ENCODE measurements at regions not wholly inside any gene's neighbourhood (a gene's known extent, or its start where the extent isn't known, plus 50 kb on each side); places are given as distances from the start of the nearest gene placed in this dataset.
A peak's percentile ranks its signal among the peaks of the same experiment; 100 is the strongest.
"Not testable (repeated sequence)": the region's sequence is repeated elsewhere in the genome, so short reads cannot be mapped to it uniquely, and the experiment has no call there.

GRCh38 chr5:136810261-136810801, 445.0 kb upstream of the TRPC7 start:
- no peak for DNase-seq

DNA sequence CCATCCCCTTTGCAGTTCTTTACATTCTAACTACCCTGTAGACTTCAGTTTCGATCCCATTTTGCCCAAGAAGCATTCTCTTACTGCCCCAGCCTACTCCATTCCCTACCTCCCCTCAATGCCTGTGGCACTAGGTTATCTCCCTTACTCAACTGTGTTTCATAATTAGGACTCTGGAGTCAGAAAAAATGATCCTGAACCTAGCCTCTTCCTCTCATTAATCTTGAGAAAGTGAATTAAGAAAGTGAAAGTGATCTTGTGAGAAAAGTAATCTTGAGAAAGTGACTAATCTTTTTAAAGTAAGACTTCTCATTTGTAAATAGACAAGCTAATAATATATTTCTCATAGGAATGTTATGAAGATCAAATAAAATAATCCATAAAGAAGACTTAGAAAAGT, 444.0 kb upstream of the TRPC7 start:
- DNase-seq: no peak

DNA sequence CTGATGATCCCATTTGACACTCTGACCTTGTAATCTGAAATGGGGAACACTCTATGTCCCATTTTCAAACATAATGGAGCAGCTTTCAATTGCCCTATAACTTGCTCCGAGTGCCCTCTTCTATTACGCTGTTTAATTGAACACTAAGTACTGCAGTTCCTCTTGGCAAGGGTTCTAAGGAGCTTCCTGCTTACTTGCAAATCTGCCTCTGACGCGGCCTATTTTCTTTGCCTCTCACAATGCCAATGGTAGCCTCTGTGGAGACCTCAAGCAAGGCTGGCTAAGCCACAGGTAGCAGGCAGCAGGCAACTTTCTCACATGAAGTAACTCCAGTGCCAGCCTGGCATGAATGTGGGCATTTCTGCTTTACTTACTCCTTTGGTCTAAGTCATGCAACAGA, 443.4 kb upstream of the TRPC7 start:
- peak; percentile 21 for DNase-seq

- no peak for DNase-seq
Observed at GRCh38 chr5:136805466-136805865, 440.1 kb upstream of the TRPC7 start.

- DNase-seq: peak; percentile 36
Observed at GRCh38 chr5:136802383-136802782, 437.0 kb upstream of the TRPC7 start.

DNA sequence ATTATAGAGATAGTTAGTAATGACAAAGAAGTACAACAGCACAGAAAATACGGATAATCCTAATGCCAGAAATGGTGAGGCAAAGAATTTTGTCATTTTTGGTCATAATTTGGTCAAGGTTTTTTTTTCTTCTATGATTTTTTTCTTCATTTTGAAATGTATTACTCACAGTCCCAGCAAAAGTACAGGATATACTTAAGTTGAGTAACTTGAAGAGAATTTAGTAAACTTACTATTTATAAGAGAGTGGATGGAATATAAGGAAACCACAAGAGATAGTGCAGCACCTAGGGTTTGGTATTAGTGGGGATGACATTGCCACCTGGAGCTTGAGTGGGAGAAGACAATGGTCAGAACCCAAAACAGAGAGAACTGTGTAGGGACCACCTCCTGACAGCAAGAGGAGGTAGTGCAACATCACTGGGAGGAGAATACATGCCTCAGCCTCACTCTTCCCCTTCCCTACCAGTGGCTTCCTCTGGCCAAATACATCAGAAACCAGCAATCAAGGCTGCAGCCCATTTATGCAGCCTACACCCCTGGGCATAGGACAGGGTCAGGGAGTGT, 434.5 kb upstream of the TRPC7 start:
- DNase-seq: no peak

- DNase-seq: no peak
Observed at GRCh38 chr5:136793300-136793699, 428.0 kb upstream of the TRPC7 start.

- DNase-seq: no peak
Observed at GRCh38 chr5:136781464-136781863, 416.1 kb upstream of the TRPC7 start.

DNA sequence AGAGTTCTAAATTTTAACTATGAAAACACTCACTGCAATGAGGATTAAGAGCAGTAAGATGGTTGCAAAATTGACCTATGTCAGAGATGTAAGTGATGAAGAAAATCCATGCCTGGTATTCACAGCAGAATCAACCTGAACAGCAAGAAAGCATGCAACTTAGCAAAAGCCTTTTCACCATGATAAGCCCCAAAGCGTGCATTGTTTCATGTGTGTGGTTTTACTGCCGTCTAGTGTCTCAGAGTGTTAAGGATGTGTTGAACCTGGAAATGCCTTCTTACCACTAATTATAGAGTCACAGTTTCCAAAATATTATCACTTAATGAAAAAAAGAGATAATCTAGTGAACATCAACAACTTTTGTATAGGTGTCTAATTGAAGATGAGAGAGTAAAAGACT, 415.2 kb upstream of the TRPC7 start:
- no peak for DNase-seq

- DNase-seq: no peak
Observed at GRCh38 chr5:136776022-136776927, 410.9 kb upstream of the TRPC7 start.

DNA sequence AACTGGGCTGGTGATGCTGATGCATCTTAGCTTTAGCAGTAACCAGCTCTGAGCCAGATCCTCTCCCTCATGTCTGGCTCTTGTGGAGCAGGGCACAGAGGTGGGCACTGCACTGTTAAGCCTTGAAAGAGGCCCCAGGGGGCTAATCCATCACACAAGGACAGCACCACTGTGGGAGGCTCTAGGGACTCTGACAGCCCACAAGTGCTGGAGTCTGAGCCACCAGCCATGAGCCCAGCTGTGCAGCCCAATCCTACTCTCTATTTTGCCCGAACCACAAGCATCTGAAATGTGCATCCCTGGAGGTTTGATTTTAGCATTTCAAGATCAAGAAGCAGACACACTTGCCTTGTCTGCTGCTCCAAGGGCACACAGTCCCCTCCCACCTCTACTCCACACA, 407.1 kb upstream of the TRPC7 start:
- DNase-seq: no peak

DNA sequence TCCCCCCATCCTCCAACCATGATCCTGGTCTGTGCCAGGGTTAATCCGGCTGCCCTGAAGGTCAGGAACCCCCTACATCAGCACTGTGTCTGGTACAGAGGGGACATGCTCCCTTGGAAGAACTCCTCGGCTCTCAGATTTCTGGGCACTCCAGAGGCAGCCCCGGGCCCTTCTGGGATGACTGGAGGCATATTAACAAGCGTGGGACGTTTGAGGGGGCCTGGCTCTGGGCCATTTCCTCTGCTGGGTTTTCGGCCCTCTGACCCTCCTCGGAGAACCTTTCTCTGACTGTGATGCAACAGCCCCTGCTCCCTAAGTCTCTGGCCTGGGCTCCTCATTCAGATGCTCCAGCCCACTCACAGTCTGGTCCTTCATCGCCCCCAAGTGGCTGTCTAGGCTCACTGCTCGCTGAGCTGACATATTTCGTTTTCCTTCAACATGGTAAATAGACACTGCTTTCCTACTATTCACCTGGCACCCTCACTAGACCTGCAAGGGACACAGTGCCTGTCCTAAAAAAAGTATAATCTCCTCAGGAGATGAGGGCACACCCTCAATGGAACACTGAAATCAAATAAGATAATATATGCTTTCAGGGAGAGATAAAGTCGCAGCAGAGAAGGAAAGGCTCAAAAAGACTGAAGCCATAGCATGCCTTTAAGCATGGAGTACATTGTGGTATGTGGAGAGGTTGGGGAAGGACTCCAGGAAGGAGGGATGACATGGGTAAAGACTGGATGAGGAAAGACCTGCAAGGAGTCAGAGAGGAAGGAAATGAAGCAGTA, 404.7 kb upstream of the TRPC7 start:
- peak; percentile 69 for DNase-seq

DNA sequence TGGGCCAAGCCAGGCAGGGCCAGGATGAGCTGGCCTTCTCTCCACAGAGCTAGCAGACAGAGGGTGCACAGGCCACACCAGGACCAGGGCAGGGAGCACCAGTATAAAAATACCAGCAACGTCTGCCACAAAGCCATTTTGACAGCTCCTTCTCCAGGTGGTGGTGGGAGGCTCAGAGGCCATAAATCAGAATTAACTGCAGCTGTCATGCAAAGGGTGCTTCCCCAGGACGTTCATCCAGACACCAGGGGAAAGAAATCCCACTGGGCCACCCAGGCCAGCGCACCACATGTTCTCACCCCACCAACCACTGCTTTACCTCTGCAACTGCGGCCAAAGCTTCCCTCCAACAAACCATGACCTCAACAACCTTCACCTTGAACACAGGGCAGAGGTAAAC, 403.7 kb upstream of the TRPC7 start:
- no peak for DNase-seq

GRCh38 chr5:136768457-136768856, 403.1 kb upstream of the TRPC7 start:
- DNase-seq: no peak

- no peak for DNase-seq
Observed at GRCh38 chr5:136766456-136766855, 401.1 kb upstream of the TRPC7 start.

GRCh38 chr5:136764601-136765000, 399.3 kb upstream of the TRPC7 start:
- DNase-seq: no peak

- no peak for DNase-seq
Observed at GRCh38 chr5:136763548-136763947, 398.2 kb upstream of the TRPC7 start.

GRCh38 chr5:136754216-136754615, 388.9 kb upstream of the TRPC7 start:
- DNase-seq: no peak

- no peak for DNase-seq
Observed at GRCh38 chr5:136750224-136750862, 385.0 kb upstream of the TRPC7 start.

DNA sequence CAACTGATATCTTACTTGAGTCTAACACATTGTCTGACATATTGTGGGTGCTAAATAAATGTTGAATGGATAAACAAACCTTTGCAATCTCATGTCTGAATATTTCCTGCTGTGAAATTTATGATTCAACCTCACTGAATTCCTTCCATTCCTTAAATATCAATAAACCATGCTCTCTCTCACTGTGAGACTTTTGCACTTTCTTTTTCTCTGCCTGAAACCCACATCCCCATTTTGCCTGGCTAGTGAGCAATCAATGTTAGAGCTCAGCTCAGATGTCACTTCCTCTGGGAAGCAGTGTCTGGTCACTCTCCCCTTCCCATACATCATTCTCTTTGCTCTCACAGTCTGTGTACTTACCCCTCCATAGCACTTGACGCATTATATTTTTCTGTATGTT, 383.7 kb upstream of the TRPC7 start:
- no peak for DNase-seq

GRCh38 chr5:136743052-136743451, 377.7 kb upstream of the TRPC7 start:
- no peak for DNase-seq

GRCh38 chr5:136740228-136740627, 374.9 kb upstream of the TRPC7 start:
- DNase-seq: no peak

DNA sequence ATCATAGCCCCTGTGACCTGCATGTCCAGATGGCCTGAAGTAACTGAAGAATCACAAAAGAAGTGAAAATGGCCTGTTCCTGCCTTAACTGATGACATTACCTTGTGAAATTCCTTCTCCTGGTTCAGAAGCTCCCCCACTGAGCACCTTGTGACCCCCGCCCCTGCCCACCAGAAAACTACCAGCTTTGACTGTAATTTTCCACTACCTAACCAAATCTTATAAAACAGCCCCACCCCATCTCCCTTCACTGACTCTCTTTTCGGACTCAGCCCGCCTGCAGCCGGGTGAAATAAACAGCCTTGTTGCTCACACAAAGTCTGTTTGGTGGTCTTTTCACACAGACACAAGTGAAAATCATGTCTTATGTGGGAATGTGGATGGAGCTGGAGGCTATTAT, 373.9 kb upstream of the TRPC7 start:
- not testable (repeated sequence) for DNase-seq

All from DMS79 treated with DMSO at 0.1 percent for 48 hours (cell line).